Esophagus muscularis mucosa (tissue), 4 donors: ENCODE measurements at regions not wholly inside any gene's neighbourhood (a gene's known extent, or its start where the extent isn't known, plus 50 kb on each side); places are given as distances from the start of the nearest gene placed in this dataset.

Experiments used
- EP300 ChIP-seq: sonication (generic); formaldehyde crosslinking; IDR thresholded peaks from one replicate; pipeline ENCODE4 v1.6.1; 2017; ENCODE audit warnings: antibody characterized with exemption
- POLR2A ChIP-seq: fragments of 450-650 bp; IDR thresholded peaks from one replicate; pipeline ENCODE4 v1.6.1; 2017; ENCODE audit warnings: antibody characterized with exemption, moderate library complexity, mild to moderate bottlenecking, low read depth
- POLR2AphosphoS5 ChIP-seq, 2 donors: sonication (generic); formaldehyde crosslinking; IDR thresholded peaks; one replicate each; pipeline ENCODE4 v1.6.1; 2017; ENCODE audit warnings: antibody characterized with exemption in 2 of 2
- TF ChIP-seq, protein P1 (sequence below), 3 experiments: fragments of 200-600 bp in 2 of 3; fragments of 450-650 bp in 1 of 3; sonication (generic) in 2 of 3; IDR thresholded peaks; one replicate each; pipeline ENCODE4 v1.5.1; 2017 to 2019; ENCODE audit warnings: antibody characterized with exemption in 3 of 3, mild to moderate bottlenecking in 2 of 3, moderate library complexity in 1 of 3

DNA sequence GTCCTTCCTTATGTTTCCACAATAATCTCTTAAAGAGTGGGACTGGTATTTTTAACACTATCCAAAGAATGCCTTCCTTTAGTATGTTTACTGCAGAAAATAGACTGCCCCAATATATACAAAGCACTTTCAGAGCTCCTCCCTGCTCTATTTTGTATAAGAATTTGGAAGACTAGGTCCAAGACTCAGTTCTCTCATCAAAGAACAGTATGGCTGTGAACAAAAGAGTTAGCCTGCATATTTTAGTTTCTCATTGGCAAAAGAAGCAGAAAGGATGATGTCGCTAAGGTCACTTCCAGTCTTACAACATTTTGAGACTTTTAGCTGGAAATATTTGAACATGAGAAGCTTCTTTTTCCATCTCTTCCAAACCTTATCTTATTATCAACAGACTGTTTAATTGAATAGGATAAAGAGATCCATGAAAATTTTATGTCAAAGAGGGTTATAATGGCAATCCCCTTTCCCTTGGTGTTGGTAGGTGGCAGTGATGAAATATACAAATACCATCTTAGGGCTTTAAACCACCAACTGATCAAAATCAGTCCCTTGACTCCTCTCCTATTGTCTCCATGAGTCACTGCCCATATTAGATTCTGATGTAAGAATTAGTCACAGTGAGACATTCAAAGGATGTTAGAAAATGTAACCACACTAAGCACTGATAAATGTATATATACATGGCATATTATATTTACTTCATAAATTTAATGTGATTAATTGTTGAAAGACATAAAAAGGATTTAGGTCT lies 266.9 kb upstream of the DSEL start:
- TF ChIP-seq POLR2A (no peak), EP300 (no peak), POLR2AphosphoS5 (IDR thresholded peaks at IDR 0.05) (no peak)
- TF ChIP-seq, protein P1, sequence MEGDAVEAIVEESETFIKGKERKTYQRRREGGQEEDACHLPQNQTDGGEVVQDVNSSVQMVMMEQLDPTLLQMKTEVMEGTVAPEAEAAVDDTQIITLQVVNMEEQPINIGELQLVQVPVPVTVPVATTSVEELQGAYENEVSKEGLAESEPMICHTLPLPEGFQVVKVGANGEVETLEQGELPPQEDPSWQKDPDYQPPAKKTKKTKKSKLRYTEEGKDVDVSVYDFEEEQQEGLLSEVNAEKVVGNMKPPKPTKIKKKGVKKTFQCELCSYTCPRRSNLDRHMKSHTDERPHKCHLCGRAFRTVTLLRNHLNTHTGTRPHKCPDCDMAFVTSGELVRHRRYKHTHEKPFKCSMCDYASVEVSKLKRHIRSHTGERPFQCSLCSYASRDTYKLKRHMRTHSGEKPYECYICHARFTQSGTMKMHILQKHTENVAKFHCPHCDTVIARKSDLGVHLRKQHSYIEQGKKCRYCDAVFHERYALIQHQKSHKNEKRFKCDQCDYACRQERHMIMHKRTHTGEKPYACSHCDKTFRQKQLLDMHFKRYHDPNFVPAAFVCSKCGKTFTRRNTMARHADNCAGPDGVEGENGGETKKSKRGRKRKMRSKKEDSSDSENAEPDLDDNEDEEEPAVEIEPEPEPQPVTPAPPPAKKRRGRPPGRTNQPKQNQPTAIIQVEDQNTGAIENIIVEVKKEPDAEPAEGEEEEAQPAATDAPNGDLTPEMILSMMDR (IDR thresholded peaks at IDR 0.05): no peak
